A549 (cell line): ENCODE measurements at regions not wholly inside any gene's neighbourhood (a gene's known extent, or its start where the extent isn't known, plus 50 kb on each side); places are given as distances from the start of the nearest gene placed in this dataset.

Source experiments
- ATAC-seq, 2 experiments: fragments of 200-7000 bp in 1 of 2; fragments of >200 bp in 1 of 2; cut with Nextera tagmentation in 1 of 2; cut with Tn5 transposase in 1 of 2; 3 replicates each; pipeline versions ENCODE4 v1.8.0 to v1.9.1; 2018 to 2020; ENCODE audit warnings: mild to moderate bottlenecking in 1 of 2, moderate library complexity in 1 of 2
- CTCF ChIA-PET: fragments of 300-600 bp; sonication (Branson Sonifier 250); formaldehyde crosslinking; extraction: SDS; loops from one replicate; lab custom pipeline; 2021; ENCODE audit warnings: antibody characterized with exemption, inconsistent platforms; lab: Yijun Ruan, JAX
- POLR2A ChIA-PET: fragments of 350-600 bp; formaldehyde crosslinking; extraction: SDS; loops from one replicate; lab custom pipeline; 2021; ENCODE audit warnings: antibody characterized with exemption, inconsistent platforms; lab: Yijun Ruan, JAX
- DNase-seq, 2 experiments: peaks; one replicate each; pipeline versions ENCODE4 v3.0.0 to v3.0.0-alpha.2; 2011 to 2016; ENCODE audit warnings: low read depth in 1 of 2, low spot score in 1 of 2
- FAIRE-seq: peaks from 2 replicates; lab custom pipeline; 2011; peaks lifted over from hg19 to GRCh38; lab: Jason Lieb, UNC
- H3K27ac ChIP-seq, 2 experiments: fragments of >200 bp; sonication (Bioruptor Twin); formaldehyde crosslinking; 3 replicates each; pipeline ENCODE4 v1.5.1; 2016 to 2017
- H3K4me1 ChIP-seq: fragments of >200 bp; sonication (Bioruptor Twin); formaldehyde crosslinking; 3 replicates; pipeline ENCODE4 v1.6.1; 2016
- H3K4me2 ChIP-seq: fragments of >200 bp; sonication (Bioruptor Twin); formaldehyde crosslinking; 3 replicates; pipeline ENCODE4 v1.6.1; 2016
- H3K4me3 ChIP-seq: fragments of >200 bp; sonication (Bioruptor Twin); formaldehyde crosslinking; 3 replicates; pipeline ENCODE4 v1.5.1; 2016
- H3K9me3 ChIP-seq: fragments of >200 bp; sonication (Bioruptor Twin); formaldehyde crosslinking; 3 replicates; pipeline ENCODE4 v1.6.1; 2016
- CEBPB ChIP-seq, 2 experiments: fragments of >200 bp in 1 of 2; sonication (Bioruptor Twin) in 1 of 2; formaldehyde crosslinking in 1 of 2; IDR thresholded peaks; 2 replicates each; pipeline ENCODE4 v1.6.1; 2012 to 2016
- EP300 ChIP-seq, 2 experiments: fragments of >200 bp; sonication (Bioruptor Twin); formaldehyde crosslinking; IDR thresholded peaks; 2 replicates in 1 of 2; 3 replicates in 1 of 2; pipeline ENCODE4 v1.6.1; 2016 to 2017
- ESRRA ChIP-seq: fragments of 150-350 bp; IDR thresholded peaks from 2 replicates; pipeline ENCODE4 v1.6.1; 2014; ENCODE audit warnings: mild to moderate bottlenecking, low read length, borderline replicate concordance
- FOSL2 ChIP-seq, 2 experiments: fragments of 450-650 bp in 1 of 2; fragments of >200 bp in 1 of 2; sonication (Bioruptor Twin) in 1 of 2; formaldehyde crosslinking; IDR thresholded peaks; 2 replicates each; pipeline versions ENCODE4 v1.5.0 to v1.6.1; 2016 to 2020; ENCODE audit warnings: mild to moderate bottlenecking in 1 of 2, moderate library complexity in 1 of 2
- FOXS1 ChIP-seq: fragments of 250-450 bp; sonication (Bioruptor Pico); IDR thresholded peaks from 2 replicates; pipeline ENCODE4 v1.5.0; 2020; ENCODE audit warnings: mild to moderate bottlenecking, moderate library complexity
- GATA3 ChIP-seq: IDR thresholded peaks from 2 replicates; pipeline ENCODE4 v1.6.1; 2012; ENCODE audit warnings: borderline replicate concordance
- HOXA7 ChIP-seq: fragments of 250-450 bp; sonication (Bioruptor Pico); IDR thresholded peaks from 2 replicates; pipeline ENCODE4 v1.5.0; 2020; ENCODE audit warnings: mild to moderate bottlenecking, moderate library complexity
- HOXB13 ChIP-seq: fragments of 250-450 bp; sonication (Bioruptor Pico); IDR thresholded peaks from 2 replicates; pipeline ENCODE4 v1.5.0; 2020; ENCODE audit warnings: low read depth, mild to moderate bottlenecking, moderate library complexity
- HOXB5 ChIP-seq: fragments of 250-450 bp; sonication (Bioruptor Pico); IDR thresholded peaks from 2 replicates; pipeline ENCODE4 v1.5.0; 2020; ENCODE audit warnings: mild to moderate bottlenecking, moderate library complexity
- JUN ChIP-seq, 2 experiments: fragments of >200 bp; sonication (Bioruptor Twin); formaldehyde crosslinking; IDR thresholded peaks; 2 replicates in 1 of 2; 3 replicates in 1 of 2; pipeline ENCODE4 v1.6.1; 2016 to 2017
- NPAS2 ChIP-seq: fragments of 250-450 bp; sonication (Bioruptor Pico); IDR thresholded peaks from 2 replicates; pipeline ENCODE4 v1.8.0; 2022; ENCODE audit warnings: mild to moderate bottlenecking, moderate library complexity, borderline replicate concordance
- NR3C1 ChIP-seq: fragments of >200 bp; sonication (Bioruptor Twin); formaldehyde crosslinking; IDR thresholded peaks from 3 replicates; pipeline ENCODE4 v1.6.1; 2017
- PHF8 ChIP-seq: fragments of 200-600 bp; sonication (generic); IDR thresholded peaks from 2 replicates; pipeline ENCODE4 v1.6.1; 2016; ENCODE audit warnings: low read depth, mild to moderate bottlenecking, antibody characterized with exemption, moderate library complexity, borderline replicate concordance
- POLR2AphosphoS2 ChIP-seq: conservative IDR thresholded peaks from 2 replicates; pipeline ENCODE4 v1.6.1; 2012; ENCODE audit warnings: low read length, improper control_type of control experiment, inconsistent platforms
- RAD21 ChIP-seq, 2 experiments: fragments of >200 bp in 1 of 2; sonication (Bioruptor Twin) in 1 of 2; formaldehyde crosslinking in 1 of 2; IDR thresholded peaks in 1 of 2; conservative IDR thresholded peaks in 1 of 2; 2 replicates in 1 of 2; 3 replicates in 1 of 2; pipeline ENCODE4 v1.6.1; 2012 to 2018; ENCODE audit warnings: inconsistent platforms in 1 of 2
- RARB ChIP-seq: fragments of 250-450 bp; sonication (Bioruptor Pico); IDR thresholded peaks from 2 replicates; pipeline ENCODE4 v1.8.0; 2021; ENCODE audit warnings: mild to moderate bottlenecking, moderate library complexity
- RCOR1 ChIP-seq: fragments of 150-350 bp; IDR thresholded peaks from 2 replicates; pipeline ENCODE4 v1.6.1; 2014; ENCODE audit warnings: antibody characterized with exemption, low read length, low read depth
- SMC3 ChIP-seq: fragments of >200 bp; sonication (Bioruptor Twin); formaldehyde crosslinking; IDR thresholded peaks from 3 replicates; pipeline ENCODE4 v1.6.1; 2018; ENCODE audit warnings: inconsistent platforms
- TFCP2L1 ChIP-seq: fragments of 250-450 bp; sonication (Bioruptor Pico); IDR thresholded peaks from 2 replicates; pipeline ENCODE4 v1.5.0; 2021; ENCODE audit warnings: mild to moderate bottlenecking
- ZC3H11A ChIP-seq: fragments of 450-650 bp; IDR thresholded peaks from 2 replicates; pipeline ENCODE4 v1.6.1; 2014; ENCODE audit warnings: antibody characterized with exemption, mild to moderate bottlenecking
- ZFP36 ChIP-seq: fragments of 450-650 bp; IDR thresholded peaks from 2 replicates; pipeline ENCODE4 v1.6.1; 2014; ENCODE audit warnings: borderline replicate concordance; ENCODE audit not compliant: partially characterized antibody
- WGBS: methylation state at CpG from one replicate; pipeline ENCODE4 v1.1.6; 2017; ENCODE audit errors: missing lambda C conversion rate; 5-methylcytosine and 5-hydroxymethylcytosine counted together
- TF ChIP-seq, protein P1 (sequence below): fragments of 450-650 bp; IDR thresholded peaks from 2 replicates; pipeline ENCODE4 v1.6.1; 2014; ENCODE audit warnings: antibody characterized with exemption
- TF ChIP-seq, protein P2 (sequence below): fragments of 150-350 bp; IDR thresholded peaks from 2 replicates; pipeline ENCODE4 v1.6.1; 2014; ENCODE audit warnings: low read depth, mild to moderate bottlenecking, low read length
- TF ChIP-seq, protein P3 (sequence below): fragments of >200 bp; sonication (Bioruptor Twin); formaldehyde crosslinking; IDR thresholded peaks from 2 replicates; pipeline ENCODE4 v1.6.1; 2016
- TF ChIP-seq, protein P4 (sequence below): IDR thresholded peaks from 2 replicates; pipeline ENCODE4 v1.6.1; 2012
- TF ChIP-seq, protein P5 (sequence below): fragments of >200 bp; sonication (Bioruptor Twin); formaldehyde crosslinking; IDR thresholded peaks from 3 replicates; pipeline ENCODE4 v1.6.1; 2016
- TF ChIP-seq, protein P6 (sequence below): fragments of 250-450 bp; sonication (Bioruptor Pico); IDR thresholded peaks from 2 replicates; pipeline ENCODE4 v1.5.0; 2020; ENCODE audit warnings: low read depth, mild to moderate bottlenecking, moderate library complexity
- TF ChIP-seq, protein P7 (sequence below): fragments of >200 bp; sonication (Bioruptor Twin); formaldehyde crosslinking; IDR thresholded peaks from 3 replicates; pipeline ENCODE4 v1.5.1; 2016

DNA sequence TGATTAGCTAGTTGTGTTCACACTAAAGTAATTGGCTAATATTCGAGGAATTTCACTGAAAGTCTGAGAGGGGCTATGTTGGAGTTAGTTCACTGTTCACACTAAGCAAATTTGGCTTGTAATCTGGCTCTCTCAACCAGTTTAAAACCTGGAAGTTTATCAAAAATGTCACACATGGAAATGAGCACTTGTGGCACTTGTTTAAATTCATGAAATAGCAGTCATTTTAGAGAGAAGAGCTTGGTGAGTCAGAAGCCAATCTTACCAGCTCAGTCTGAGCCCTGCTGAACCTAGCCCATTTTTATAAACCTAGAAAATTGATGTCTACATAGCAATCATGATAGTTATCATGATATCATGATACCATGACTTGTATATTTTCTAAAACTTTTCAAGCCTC lies 90.7 kb upstream of the JADE1 start:
- TF ChIP-seq RCOR1 (no peak), RAD21 (conservative IDR thresholded peaks at IDR 0.05 in 1 of 2, IDR thresholded peaks at IDR 0.05 in 1 of 2) (no peak), HOXB5 (CRISPR knock-in tag) (no peak), RARB (no peak), EP300 (IDR thresholded peaks at IDR 0.05) (no peak), ESRRA (no peak), ZC3H11A (no peak), TFCP2L1 (CRISPR knock-in tag) (no peak), ZFP36 (no peak), FOXS1 (CRISPR knock-in tag) (no peak), POLR2AphosphoS2 (no peak), GATA3 (no peak)
- TF ChIP-seq, protein P1, sequence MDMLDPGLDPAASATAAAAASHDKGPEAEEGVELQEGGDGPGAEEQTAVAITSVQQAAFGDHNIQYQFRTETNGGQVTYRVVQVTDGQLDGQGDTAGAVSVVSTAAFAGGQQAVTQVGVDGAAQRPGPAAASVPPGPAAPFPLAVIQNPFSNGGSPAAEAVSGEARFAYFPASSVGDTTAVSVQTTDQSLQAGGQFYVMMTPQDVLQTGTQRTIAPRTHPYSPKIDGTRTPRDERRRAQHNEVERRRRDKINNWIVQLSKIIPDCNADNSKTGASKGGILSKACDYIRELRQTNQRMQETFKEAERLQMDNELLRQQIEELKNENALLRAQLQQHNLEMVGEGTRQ = no peak
- TF ChIP-seq, protein P2, sequence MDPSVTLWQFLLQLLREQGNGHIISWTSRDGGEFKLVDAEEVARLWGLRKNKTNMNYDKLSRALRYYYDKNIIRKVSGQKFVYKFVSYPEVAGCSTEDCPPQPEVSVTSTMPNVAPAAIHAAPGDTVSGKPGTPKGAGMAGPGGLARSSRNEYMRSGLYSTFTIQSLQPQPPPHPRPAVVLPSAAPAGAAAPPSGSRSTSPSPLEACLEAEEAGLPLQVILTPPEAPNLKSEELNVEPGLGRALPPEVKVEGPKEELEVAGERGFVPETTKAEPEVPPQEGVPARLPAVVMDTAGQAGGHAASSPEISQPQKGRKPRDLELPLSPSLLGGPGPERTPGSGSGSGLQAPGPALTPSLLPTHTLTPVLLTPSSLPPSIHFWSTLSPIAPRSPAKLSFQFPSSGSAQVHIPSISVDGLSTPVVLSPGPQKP = no peak
- H3K4me1 ChIP-seq = no peaks in the 10 kb centered on the region
- H3K27ac ChIP-seq = no peak overlapping the region
- WGBS = 12% methylated on average over 1 of the region's 1 CpG
- FAIRE-seq (no peak), ATAC-seq (no peak), DNase-seq (no peak)
- POLR2A ChIA-PET = no interaction called here
- CTCF ChIA-PET = interaction anchor here (1.1 kb wide), 1 partner anchor 28 kb away, joined by 3 read pairs; no protein-coding TSS in a partner anchor
- no peaks in the 10 kb centered on the region for H3K9me3 ChIP-seq
- no peak overlapping the region for H3K4me2 ChIP-seq
- no peak overlapping the region for H3K4me3 ChIP-seq

DNA sequence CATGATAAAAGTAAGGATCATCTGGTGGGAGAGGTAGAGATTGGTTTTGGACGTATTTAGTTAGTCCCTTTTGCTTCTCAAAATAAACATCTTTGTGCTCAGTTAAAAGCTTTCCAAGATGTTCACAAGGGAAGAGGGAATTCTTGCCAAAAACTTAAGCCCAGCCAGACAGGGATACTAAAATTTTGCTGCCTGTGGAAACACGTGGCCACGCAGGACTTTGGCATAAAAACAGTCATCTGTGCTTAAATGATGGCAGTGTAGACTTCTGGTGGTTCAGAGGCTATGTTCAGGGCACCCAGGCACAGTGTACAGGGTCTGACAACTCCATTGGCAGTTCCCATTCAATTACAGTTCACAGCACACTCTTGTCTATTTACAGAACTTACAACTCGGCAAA lies 93.2 kb upstream of the JADE1 start:
- ChIA-PET CTCF (no interaction called here), POLR2A (no interaction called here)

More for the DNA sequence above, 93.2 kb upstream of the JADE1 start:
- no peaks in the 10 kb centered on the region for H3K4me1 ChIP-seq
- TF ChIP-seq HOXB13 (CRISPR knock-in tag) = no peak
- no peak for TF ChIP-seq NR3C1
- no peak for TF ChIP-seq JUN (IDR thresholded peaks at IDR 0.05)
- no peak for TF ChIP-seq RARB
- no peak for TF ChIP-seq PHF8
- TF ChIP-seq, protein P3, sequence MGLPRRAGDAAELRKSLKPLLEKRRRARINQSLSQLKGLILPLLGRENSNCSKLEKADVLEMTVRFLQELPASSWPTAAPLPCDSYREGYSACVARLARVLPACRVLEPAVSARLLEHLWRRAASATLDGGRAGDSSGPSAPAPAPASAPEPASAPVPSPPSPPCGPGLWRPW = no peak
- no peak for TF ChIP-seq NPAS2 (CRISPR knock-in tag)
- no peak for TF ChIP-seq CEBPB (IDR thresholded peaks at IDR 0.05)
- TF ChIP-seq SMC3 = no peak
- no peak for TF ChIP-seq HOXA7
- no peak for TF ChIP-seq EP300 (IDR thresholded peaks at IDR 0.05)
- TF ChIP-seq, protein P4, sequence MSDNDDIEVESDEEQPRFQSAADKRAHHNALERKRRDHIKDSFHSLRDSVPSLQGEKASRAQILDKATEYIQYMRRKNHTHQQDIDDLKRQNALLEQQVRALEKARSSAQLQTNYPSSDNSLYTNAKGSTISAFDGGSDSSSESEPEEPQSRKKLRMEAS = no peak
- TF ChIP-seq, protein P5, sequence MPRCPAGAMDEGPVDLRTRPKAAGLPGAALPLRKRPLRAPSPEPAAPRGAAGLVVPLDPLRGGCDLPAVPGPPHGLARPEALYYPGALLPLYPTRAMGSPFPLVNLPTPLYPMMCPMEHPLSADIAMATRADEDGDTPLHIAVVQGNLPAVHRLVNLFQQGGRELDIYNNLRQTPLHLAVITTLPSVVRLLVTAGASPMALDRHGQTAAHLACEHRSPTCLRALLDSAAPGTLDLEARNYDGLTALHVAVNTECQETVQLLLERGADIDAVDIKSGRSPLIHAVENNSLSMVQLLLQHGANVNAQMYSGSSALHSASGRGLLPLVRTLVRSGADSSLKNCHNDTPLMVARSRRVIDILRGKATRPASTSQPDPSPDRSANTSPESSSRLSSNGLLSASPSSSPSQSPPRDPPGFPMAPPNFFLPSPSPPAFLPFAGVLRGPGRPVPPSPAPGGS = no peak
- TF ChIP-seq, protein P6, sequence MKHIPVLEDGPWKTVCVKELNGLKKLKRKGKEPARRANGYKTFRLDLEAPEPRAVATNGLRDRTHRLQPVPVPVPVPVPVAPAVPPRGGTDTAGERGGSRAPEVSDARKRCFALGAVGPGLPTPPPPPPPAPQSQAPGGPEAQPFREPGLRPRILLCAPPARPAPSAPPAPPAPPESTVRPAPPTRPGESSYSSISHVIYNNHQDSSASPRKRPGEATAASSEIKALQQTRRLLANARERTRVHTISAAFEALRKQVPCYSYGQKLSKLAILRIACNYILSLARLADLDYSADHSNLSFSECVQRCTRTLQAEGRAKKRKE (CRISPR knock-in tag) = no peak
- TF ChIP-seq FOSL2 (IDR thresholded peaks at IDR 0.05) = no peak
- TF ChIP-seq FOSL2 (CRISPR knock-in tag; IDR thresholded peaks at IDR 0.05) = no peak
- TF ChIP-seq, protein P7, sequence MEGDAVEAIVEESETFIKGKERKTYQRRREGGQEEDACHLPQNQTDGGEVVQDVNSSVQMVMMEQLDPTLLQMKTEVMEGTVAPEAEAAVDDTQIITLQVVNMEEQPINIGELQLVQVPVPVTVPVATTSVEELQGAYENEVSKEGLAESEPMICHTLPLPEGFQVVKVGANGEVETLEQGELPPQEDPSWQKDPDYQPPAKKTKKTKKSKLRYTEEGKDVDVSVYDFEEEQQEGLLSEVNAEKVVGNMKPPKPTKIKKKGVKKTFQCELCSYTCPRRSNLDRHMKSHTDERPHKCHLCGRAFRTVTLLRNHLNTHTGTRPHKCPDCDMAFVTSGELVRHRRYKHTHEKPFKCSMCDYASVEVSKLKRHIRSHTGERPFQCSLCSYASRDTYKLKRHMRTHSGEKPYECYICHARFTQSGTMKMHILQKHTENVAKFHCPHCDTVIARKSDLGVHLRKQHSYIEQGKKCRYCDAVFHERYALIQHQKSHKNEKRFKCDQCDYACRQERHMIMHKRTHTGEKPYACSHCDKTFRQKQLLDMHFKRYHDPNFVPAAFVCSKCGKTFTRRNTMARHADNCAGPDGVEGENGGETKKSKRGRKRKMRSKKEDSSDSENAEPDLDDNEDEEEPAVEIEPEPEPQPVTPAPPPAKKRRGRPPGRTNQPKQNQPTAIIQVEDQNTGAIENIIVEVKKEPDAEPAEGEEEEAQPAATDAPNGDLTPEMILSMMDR = no peak
- 75% methylated on average over 4 of the region's 4 CpGs for WGBS
- no peak overlapping the region for H3K27ac ChIP-seq
- ATAC-seq (no peak), FAIRE-seq (no peak), DNase-seq (no peak)
- H3K4me3 ChIP-seq = no peak overlapping the region
- H3K4me2 ChIP-seq = no peak overlapping the region
- no peaks in the 10 kb centered on the region for H3K9me3 ChIP-seq
